ENCODE measurements at regions not wholly inside any gene's neighbourhood (a gene's known extent, or its start where the extent isn't known, plus 50 kb on each side); places are given as distances from the start of the nearest gene placed in this dataset.
"Not testable (repeated sequence)": the region's sequence is repeated elsewhere in the genome, so short reads cannot be mapped to it uniquely, and the experiment has no call there.

GRCh38 chr12:104890476-104891096 lies 67.5 kb downstream of the SLC41A2 start:
- TF ChIP-seq CTCF (IDR thresholded peaks at IDR 0.05; ENCODE audit: extremely low read depth, insufficient read depth, missing control alignments) = no peak
- in situ Hi-C loops (cut with MboI; ENCODE audit: low pct_unique_long_range_greater_than_20kb, low sequenced_read_pairs, unreplicated experiment) = no loop called here
- no peak for DNase-seq (ENCODE audit: low spot score)

- no peak for TF ChIP-seq CTCF (IDR thresholded peaks at IDR 0.05; ENCODE audit: extremely low read depth, insufficient read depth, missing control alignments)
- DNase-seq (ENCODE audit: low spot score) = no peak
- in situ Hi-C loops (cut with MboI; ENCODE audit: low pct_unique_long_range_greater_than_20kb, low sequenced_read_pairs, unreplicated experiment) = no loop called here
These were observed 68.4 kb downstream of the SLC41A2 start for GRCh38 chr12:104889735-104890134.

- in situ Hi-C loops (cut with MboI; ENCODE audit: low pct_unique_long_range_greater_than_20kb, low sequenced_read_pairs, unreplicated experiment) = no loop called here
- no peak for DNase-seq (ENCODE audit: low spot score)
- no peak for TF ChIP-seq CTCF (IDR thresholded peaks at IDR 0.05; ENCODE audit: extremely low read depth, insufficient read depth, missing control alignments)
These were observed 69.2 kb downstream of the SLC41A2 start for GRCh38 chr12:104888892-104889291.

GRCh38 chr12:104888481-104888880 lies 69.6 kb downstream of the SLC41A2 start:
- in situ Hi-C loops (cut with MboI; ENCODE audit: low pct_unique_long_range_greater_than_20kb, low sequenced_read_pairs, unreplicated experiment) = no loop called here
- no peak for DNase-seq (ENCODE audit: low spot score)
- TF ChIP-seq CTCF (IDR thresholded peaks at IDR 0.05; ENCODE audit: extremely low read depth, insufficient read depth, missing control alignments) = no peak

- in situ Hi-C loops (cut with MboI; ENCODE audit: low pct_unique_long_range_greater_than_20kb, low sequenced_read_pairs, unreplicated experiment) = no loop called here
- TF ChIP-seq CTCF (IDR thresholded peaks at IDR 0.05; ENCODE audit: extremely low read depth, insufficient read depth, missing control alignments) = no peak
- DNase-seq (ENCODE audit: low spot score) = no peak
These were observed 70.6 kb downstream of the SLC41A2 start for GRCh38 chr12:104887452-104887851.

GRCh38 chr12:104886418-104887401 lies 71.4 kb downstream of the SLC41A2 start:
- DNase-seq (ENCODE audit: low spot score) = no peak
- in situ Hi-C loops (cut with MboI; ENCODE audit: low pct_unique_long_range_greater_than_20kb, low sequenced_read_pairs, unreplicated experiment) = no loop called here
- no peak for TF ChIP-seq CTCF (IDR thresholded peaks at IDR 0.05; ENCODE audit: extremely low read depth, insufficient read depth, missing control alignments)

- in situ Hi-C loops (cut with MboI; ENCODE audit: low pct_unique_long_range_greater_than_20kb, low sequenced_read_pairs, unreplicated experiment) = loop anchor here (10.0 kb wide), 1 partner anchor 494 kb away; no protein-coding TSS in a partner anchor
These were observed 79.2 kb downstream of the SLC41A2 start for GRCh38 chr12:104878858-104879257.

More at GRCh38 chr12:104878858-104879257, 79.2 kb downstream of the SLC41A2 start:
- DNase-seq (ENCODE audit: low spot score) = not testable (repeated sequence)
